ENCODE measurements at regions not wholly inside any gene's neighbourhood (a gene's known extent, or its start where the extent isn't known, plus 50 kb on each side); places are given as distances from the start of the nearest gene placed in this dataset.

GRCh38 chr20:6509374-6509773, 258.1 kb upstream of the BMP2 start (continued):
- TF ChIP-seq ZBTB40 (IDR thresholded peaks at IDR 0.05) = no peak
- TF ChIP-seq ZBTB40 (CRISPR knock-in tag; IDR thresholded peaks at IDR 0.05) = no peak
- no peak for TF ChIP-seq KDM4B (CRISPR knock-in tag; IDR thresholded peaks at IDR 0.05)
- no peak for TF ChIP-seq TOE1 (CRISPR knock-in tag; IDR thresholded peaks at IDR 0.05)
- TF ChIP-seq ZSCAN12 (CRISPR knock-in tag; IDR thresholded peaks at IDR 0.05) = no peak
- TF ChIP-seq ZNF839 (CRISPR knock-in tag; IDR thresholded peaks at IDR 0.05; ENCODE audit: borderline replicate concordance) = no peak
- peak; percentile 99 to 100 for TF ChIP-seq MAFK (conservative IDR thresholded peaks at IDR 0.05 in 1 of 2, IDR thresholded peaks at IDR 0.05 in 1 of 2; ENCODE audit: low read length in 2 of 2)
- no peak for TF ChIP-seq NAIF1 (CRISPR knock-in tag; IDR thresholded peaks at IDR 0.05; ENCODE audit: borderline replicate concordance)
- TF ChIP-seq ZNF331 (CRISPR knock-in tag; IDR thresholded peaks at IDR 0.05) = no peak
- no peak for TF ChIP-seq FLYWCH1 (CRISPR knock-in tag; IDR thresholded peaks at IDR 0.05)
- TF ChIP-seq, protein P1, sequence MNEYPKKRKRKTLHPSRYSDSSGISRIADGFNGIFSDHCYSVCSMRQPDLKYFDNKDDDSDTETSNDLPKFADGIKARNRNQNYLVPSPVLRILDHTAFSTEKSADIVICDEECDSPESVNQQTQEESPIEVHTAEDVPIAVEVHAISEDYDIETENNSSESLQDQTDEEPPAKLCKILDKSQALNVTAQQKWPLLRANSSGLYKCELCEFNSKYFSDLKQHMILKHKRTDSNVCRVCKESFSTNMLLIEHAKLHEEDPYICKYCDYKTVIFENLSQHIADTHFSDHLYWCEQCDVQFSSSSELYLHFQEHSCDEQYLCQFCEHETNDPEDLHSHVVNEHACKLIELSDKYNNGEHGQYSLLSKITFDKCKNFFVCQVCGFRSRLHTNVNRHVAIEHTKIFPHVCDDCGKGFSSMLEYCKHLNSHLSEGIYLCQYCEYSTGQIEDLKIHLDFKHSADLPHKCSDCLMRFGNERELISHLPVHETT (CRISPR knock-in tag; conservative IDR thresholded peaks at IDR 0.05) = no peak
- TF ChIP-seq ZNF432 (CRISPR knock-in tag; IDR thresholded peaks at IDR 0.05; ENCODE audit: borderline replicate concordance) = no peak
- no peak for TF ChIP-seq AHDC1 (CRISPR knock-in tag; IDR thresholded peaks at IDR 0.05; ENCODE audit: borderline replicate concordance)
- TF ChIP-seq GPN1 (CRISPR knock-in tag; IDR thresholded peaks at IDR 0.05; ENCODE audit: borderline replicate concordance) = no peak
- no peak for TF ChIP-seq MEIS2 (CRISPR knock-in tag; IDR thresholded peaks at IDR 0.05)
